Mucosa of gallbladder (tissue), 1 donor: ENCODE measurements at regions not wholly inside any gene's neighbourhood (a gene's known extent, or its start where the extent isn't known, plus 50 kb on each side); places are given as distances from the start of the nearest gene placed in this dataset.

ENCODE experiments used
- DNase-seq: peaks from one replicate; pipeline ENCODE4 v3.0.0-alpha.2; 2020; ENCODE audit warnings: low spot score
- donor health status: DM: no; HTN: no; CAD: no.

- DNase-seq = no peak
Measured at GRCh38 chr15:36527235-36528162, 51.9 kb upstream of the CDIN1 start.

DNA sequence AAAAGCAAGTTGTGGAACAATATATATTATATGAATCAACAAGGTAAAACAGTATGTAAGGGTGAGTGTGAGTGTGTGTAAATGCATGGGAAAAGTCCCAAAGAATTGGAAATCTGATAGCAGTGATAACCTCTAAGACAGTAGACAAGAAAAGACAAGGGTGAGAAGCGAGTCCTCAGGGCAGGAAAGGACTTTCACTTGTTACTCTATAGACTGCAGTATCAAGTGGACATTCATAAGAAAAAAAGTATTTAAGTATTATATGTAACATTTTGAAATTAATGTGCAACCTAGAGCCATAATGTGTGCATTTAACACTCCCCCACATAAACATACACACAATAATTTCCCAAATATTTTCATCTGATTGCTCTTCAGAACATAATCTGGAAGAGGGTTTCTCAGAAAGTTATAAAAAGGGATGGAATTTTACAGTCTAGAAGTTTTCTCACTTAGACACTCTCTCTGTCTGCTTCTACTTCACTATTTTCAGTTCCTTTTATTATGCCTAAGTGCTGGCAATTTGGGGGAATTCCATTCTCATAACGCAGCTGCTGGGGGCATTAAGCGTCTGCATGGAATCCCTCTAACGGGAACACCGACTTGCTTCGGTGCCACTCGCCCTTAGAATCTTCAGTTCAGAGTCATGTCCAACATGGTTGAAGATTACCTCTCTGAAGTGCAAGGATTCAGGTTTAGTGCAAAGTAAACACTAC, 50.0 kb upstream of the CDIN1 start:
- DNase-seq = no peak
